ENCODE measurements at regions not wholly inside any gene's neighbourhood (a gene's known extent, or its start where the extent isn't known, plus 50 kb on each side); places are given as distances from the start of the nearest gene placed in this dataset.

DNA sequence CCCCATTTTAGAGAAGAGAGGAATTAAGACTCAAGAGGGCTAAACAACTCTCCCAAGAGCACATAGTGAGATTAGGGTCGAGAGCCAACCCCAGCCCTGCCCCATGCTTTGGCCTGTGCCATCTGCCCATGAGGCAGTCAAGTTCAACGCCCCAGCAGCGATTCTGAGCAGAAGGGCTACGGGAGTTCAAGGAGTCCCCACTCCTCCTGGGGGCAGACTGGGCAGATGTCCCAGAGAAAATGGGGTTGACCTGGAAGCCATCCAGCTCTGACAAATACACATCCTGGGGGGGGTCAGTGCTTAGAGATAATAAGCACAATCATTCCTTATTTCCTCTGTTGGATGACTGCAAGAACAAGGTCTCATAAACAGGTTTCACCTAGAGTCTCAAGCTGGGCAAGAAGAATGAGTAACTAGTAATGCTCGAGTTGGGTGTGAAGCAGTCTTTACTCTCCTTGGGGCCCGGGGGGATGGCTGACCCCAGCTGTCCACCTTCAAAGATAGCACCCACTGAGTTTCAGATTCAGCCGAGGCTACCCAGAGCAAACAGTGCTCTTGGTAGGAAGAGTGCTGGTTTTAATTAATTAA lies 716.4 kb downstream of the RNF144A start:
- TF ChIP-seq, protein P1, sequence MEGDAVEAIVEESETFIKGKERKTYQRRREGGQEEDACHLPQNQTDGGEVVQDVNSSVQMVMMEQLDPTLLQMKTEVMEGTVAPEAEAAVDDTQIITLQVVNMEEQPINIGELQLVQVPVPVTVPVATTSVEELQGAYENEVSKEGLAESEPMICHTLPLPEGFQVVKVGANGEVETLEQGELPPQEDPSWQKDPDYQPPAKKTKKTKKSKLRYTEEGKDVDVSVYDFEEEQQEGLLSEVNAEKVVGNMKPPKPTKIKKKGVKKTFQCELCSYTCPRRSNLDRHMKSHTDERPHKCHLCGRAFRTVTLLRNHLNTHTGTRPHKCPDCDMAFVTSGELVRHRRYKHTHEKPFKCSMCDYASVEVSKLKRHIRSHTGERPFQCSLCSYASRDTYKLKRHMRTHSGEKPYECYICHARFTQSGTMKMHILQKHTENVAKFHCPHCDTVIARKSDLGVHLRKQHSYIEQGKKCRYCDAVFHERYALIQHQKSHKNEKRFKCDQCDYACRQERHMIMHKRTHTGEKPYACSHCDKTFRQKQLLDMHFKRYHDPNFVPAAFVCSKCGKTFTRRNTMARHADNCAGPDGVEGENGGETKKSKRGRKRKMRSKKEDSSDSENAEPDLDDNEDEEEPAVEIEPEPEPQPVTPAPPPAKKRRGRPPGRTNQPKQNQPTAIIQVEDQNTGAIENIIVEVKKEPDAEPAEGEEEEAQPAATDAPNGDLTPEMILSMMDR (IDR thresholded peaks at IDR 0.05; ENCODE audit: low read depth, low read length, poor library complexity, severe bottlenecking): peak; percentile 6
- no peak for TF ChIP-seq EZH2phosphoT487 (IDR thresholded peaks at IDR 0.05; ENCODE audit: borderline replicate concordance, low read length)

All from DOHH2 (cell line).